ENCODE measurements at regions not wholly inside any gene's neighbourhood (a gene's known extent, or its start where the extent isn't known, plus 50 kb on each side); places are given as distances from the start of the nearest gene placed in this dataset.

GRCh38 chr9:22693156-22693555 is 246.5 kb downstream of the DMRTA1 start:
- ChIA-PET CTCF (no interaction called here), POLR2A (ENCODE audit: unreplicated experiment) (no interaction called here)
- no peak overlapping the region for H2AK5ac ChIP-seq (ENCODE audit: low read depth, low read length)
- H4K20me1 ChIP-seq (ENCODE audit: insufficient read depth, low read length): no peaks in the 10 kb centered on the region
- TF ChIP-seq BHLHE40 (IDR thresholded peaks at IDR 0.05; ENCODE audit: low read depth, low read length) (no peak), MXI1 (IDR thresholded peaks at IDR 0.05; ENCODE audit: borderline replicate concordance, low read depth, low read length) (no peak), RCOR1 (IDR thresholded peaks at IDR 0.05; ENCODE audit: insufficient replicate concordance, low read length) (no peak), RFX5 (IDR thresholded peaks at IDR 0.05; ENCODE audit: low read depth, low read length) (no peak), MAFK (IDR thresholded peaks at IDR 0.05; ENCODE audit: low read depth, low read length) (no peak), MAZ (IDR thresholded peaks at IDR 0.05; ENCODE audit: borderline replicate concordance, low read depth, low read length) (no peak), CTCF (conservative IDR thresholded peaks at IDR 0.05; ENCODE audit: low read depth, low read length) (no peak), SMC3 (IDR thresholded peaks at IDR 0.05; ENCODE audit: low read depth, low read length) (no peak), CHD1 (IDR thresholded peaks at IDR 0.05; ENCODE audit: low read depth, low read length) (no peak), POLR2A (IDR thresholded peaks at IDR 0.05; ENCODE audit: low read depth, low read length) (no peak), USF2 (IDR thresholded peaks at IDR 0.05; ENCODE audit: low read depth, low read length) (no peak), ELK1 (IDR thresholded peaks at IDR 0.05; ENCODE audit: borderline replicate concordance, low read depth, low read length) (no peak), NFE2L2 (IDR thresholded peaks at IDR 0.05; ENCODE audit: low read depth, low read length) (no peak), FOS (IDR thresholded peaks at IDR 0.05; ENCODE audit: low read depth, low read length) (no peak), CEBPB (IDR thresholded peaks at IDR 0.05; ENCODE audit: low read depth, low read length) (no peak), RAD21 (IDR thresholded peaks at IDR 0.05; ENCODE audit: low read length) (no peak)
- no CpG with 5 or more reads among the region's 2 CpGs for WGBS, 2 experiments (ENCODE audit: extremely low coverage in 2 of 2, insufficient read length in 1 of 2)
- H3K27ac ChIP-seq (ENCODE audit: insufficient read depth, low read length): no peak overlapping the region
- no peak overlapping the region for H2BK5ac ChIP-seq (ENCODE audit: low read depth, low read length, poor library complexity, severe bottlenecking)
- intact Hi-C loops (cut with micrococcal nuclease) (no loop called here), in situ Hi-C loops (cut with MboI; ENCODE audit: low sequenced_read_pairs) (no loop called here), dilution Hi-C loops (cut with HindIII; ENCODE audit: low sequenced_read_pairs, unreplicated experiment) (no loop called here)
- H3K23ac ChIP-seq (ENCODE audit: low read depth, low read length): no peak overlapping the region
- H4K5ac ChIP-seq (ENCODE audit: low read depth, low read length): no peak overlapping the region
- no peak overlapping the region for H4K91ac ChIP-seq (ENCODE audit: insufficient read depth, low read depth, low read length)
- no peak overlapping the region for H3K4me2 ChIP-seq (ENCODE audit: low read depth, low read length)
- no peaks in the 10 kb centered on the region for H3K9me1 ChIP-seq (ENCODE audit: insufficient read depth, low read length)
- no peaks in the 10 kb centered on the region for H3K27me3 ChIP-seq (ENCODE audit: control insufficient read depth, insufficient read depth, low read length)
- DNase-seq (peak; percentile 54), ATAC-seq (ENCODE audit: low read depth) (no peak)
- no peak overlapping the region for H2BK20ac ChIP-seq (ENCODE audit: low read depth, low read length)
- no peak overlapping the region for H3K56ac ChIP-seq (ENCODE audit: extremely low read depth, insufficient read depth, low read length)
- H3K4ac ChIP-seq (ENCODE audit: low read depth, low read length): no peak overlapping the region
- H3K18ac ChIP-seq (ENCODE audit: low read depth, low read length): no peak overlapping the region
- no peaks in the 10 kb centered on the region for H3K4me1 ChIP-seq (ENCODE audit: control insufficient read depth, insufficient read depth, low read length)
- no peaks in the 10 kb centered on the region for H3K9me3 ChIP-seq (ENCODE audit: control insufficient read depth, insufficient read depth, low read length)
- H3K36me3 ChIP-seq (ENCODE audit: control insufficient read depth, insufficient read depth, low read length): no peaks in the 10 kb centered on the region
- no peaks in the 10 kb centered on the region for H3K79me1 ChIP-seq (ENCODE audit: low read depth in 1 of 2, low read length in 2 of 2)
- no peak overlapping the region for H3K9ac ChIP-seq (ENCODE audit: low read depth, low read length)
- H2BK15ac ChIP-seq (ENCODE audit: low read depth, low read length): no peak overlapping the region
- no peak overlapping the region for H2AK9ac ChIP-seq (replicated peaks; ENCODE audit: low read depth, low read length, poor library complexity)
- no peak overlapping the region for H4K8ac ChIP-seq (ENCODE audit: low read depth in 2 of 2, low read length in 2 of 2)
- H2BK120ac ChIP-seq (ENCODE audit: low read depth, low read length): no peak overlapping the region
- no peak overlapping the region for H3K4me3 ChIP-seq (ENCODE audit: insufficient read depth, low read depth, low read length)
- H3K14ac ChIP-seq (replicated peaks; ENCODE audit: low read depth, low read length): 0 out of 2 replicates have a peak overlapping the region, but pooled peaks have one; percentile 21
- no peak overlapping the region for H2AFZ ChIP-seq (replicated peaks; ENCODE audit: low read length, poor library complexity)
- BruUV-seq (replicated peaks): no TSS peak

All from IMR-90 (cell line).